ENCODE measurements at regions not wholly inside any gene's neighbourhood (a gene's known extent, or its start where the extent isn't known, plus 50 kb on each side); places are given as distances from the start of the nearest gene placed in this dataset.

DNA sequence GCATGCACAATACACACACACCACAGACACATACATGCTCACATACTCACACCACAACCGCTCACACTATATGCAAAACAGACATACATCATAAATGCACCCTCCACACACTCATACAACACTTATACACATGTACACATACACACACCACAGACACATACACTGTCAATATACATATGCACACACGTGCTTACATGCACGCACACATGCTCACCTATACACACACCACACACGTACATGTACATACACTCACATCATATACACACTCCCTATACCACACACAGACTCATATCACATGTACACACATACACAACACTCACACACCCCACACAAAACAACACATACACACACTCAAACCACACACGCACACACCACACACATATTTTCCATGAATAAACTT, 885.3 kb downstream of the TBC1D22A start:
- no peak for DNase-seq
- no peak overlapping the region for H2AFZ ChIP-seq (ENCODE audit: low read length)
- no peak overlapping the region for H3K9ac ChIP-seq (ENCODE audit: low read length)
- no peak overlapping the region for H3K27ac ChIP-seq (ENCODE audit: low read length)
- no peaks in the 10 kb centered on the region for H3K9me3 ChIP-seq (replicated peaks; ENCODE audit: insufficient read depth, low read length)
- H3K27me3 ChIP-seq (replicated peaks; ENCODE audit: insufficient read depth, low read length): no peaks in the 10 kb centered on the region
- H3K36me3 ChIP-seq (replicated peaks; ENCODE audit: insufficient read depth, low read length): no peaks in the 10 kb centered on the region
- no peaks in the 10 kb centered on the region for H3K4me1 ChIP-seq (ENCODE audit: low read length)
- no peaks in the 10 kb centered on the region for H3F3A ChIP-seq (ENCODE audit: insufficient read depth, low read length)
- no peak overlapping the region for H3K4me3 ChIP-seq (ENCODE audit: low read length)
- H4K20me1 ChIP-seq (ENCODE audit: insufficient read depth, low read length): no peaks in the 10 kb centered on the region
- H3K4me2 ChIP-seq (ENCODE audit: low read depth, low read length): no peak overlapping the region
- TF ChIP-seq EZH2 (optimal IDR thresholded peaks at IDR 0.05; ENCODE audit: low read depth, low read length) (no peak), EZH2phosphoT487 (IDR thresholded peaks at IDR 0.05; ENCODE audit: low read length) (no peak)
- TF ChIP-seq, protein P1, sequence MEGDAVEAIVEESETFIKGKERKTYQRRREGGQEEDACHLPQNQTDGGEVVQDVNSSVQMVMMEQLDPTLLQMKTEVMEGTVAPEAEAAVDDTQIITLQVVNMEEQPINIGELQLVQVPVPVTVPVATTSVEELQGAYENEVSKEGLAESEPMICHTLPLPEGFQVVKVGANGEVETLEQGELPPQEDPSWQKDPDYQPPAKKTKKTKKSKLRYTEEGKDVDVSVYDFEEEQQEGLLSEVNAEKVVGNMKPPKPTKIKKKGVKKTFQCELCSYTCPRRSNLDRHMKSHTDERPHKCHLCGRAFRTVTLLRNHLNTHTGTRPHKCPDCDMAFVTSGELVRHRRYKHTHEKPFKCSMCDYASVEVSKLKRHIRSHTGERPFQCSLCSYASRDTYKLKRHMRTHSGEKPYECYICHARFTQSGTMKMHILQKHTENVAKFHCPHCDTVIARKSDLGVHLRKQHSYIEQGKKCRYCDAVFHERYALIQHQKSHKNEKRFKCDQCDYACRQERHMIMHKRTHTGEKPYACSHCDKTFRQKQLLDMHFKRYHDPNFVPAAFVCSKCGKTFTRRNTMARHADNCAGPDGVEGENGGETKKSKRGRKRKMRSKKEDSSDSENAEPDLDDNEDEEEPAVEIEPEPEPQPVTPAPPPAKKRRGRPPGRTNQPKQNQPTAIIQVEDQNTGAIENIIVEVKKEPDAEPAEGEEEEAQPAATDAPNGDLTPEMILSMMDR (IDR thresholded peaks at IDR 0.05; ENCODE audit: low read length): no peak
- no peaks in the 10 kb centered on the region for H3K79me2 ChIP-seq (ENCODE audit: low read length)
- H3K9me2 ChIP-seq (replicated peaks; ENCODE audit: insufficient read depth, low read length): no peaks in the 10 kb centered on the region

DNA sequence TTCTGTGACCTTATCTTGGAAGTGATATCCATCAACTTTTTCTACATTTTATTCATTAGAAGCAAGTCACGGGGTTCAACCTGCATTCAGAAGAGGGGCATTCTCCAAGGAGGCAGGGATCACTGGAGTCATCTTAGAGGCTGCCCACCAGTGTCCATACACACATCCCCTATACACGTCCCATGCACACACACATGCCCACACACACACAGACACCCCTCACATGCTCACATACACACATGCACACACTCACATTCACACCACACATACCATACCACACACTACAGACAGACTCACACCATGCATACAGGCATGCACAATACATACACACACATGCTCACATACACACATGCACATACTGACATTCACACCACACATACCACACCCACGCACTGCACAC, 884.7 kb downstream of the TBC1D22A start:
- Histone ChIP-seq H4K20me1 (ENCODE audit: insufficient read depth, low read length) (no peaks in the 10 kb centered on the region), H3F3A (ENCODE audit: insufficient read depth, low read length) (no peaks in the 10 kb centered on the region), H3K4me3 (ENCODE audit: low read length) (no peak overlapping the region), H3K4me2 (ENCODE audit: low read depth, low read length) (no peak overlapping the region), H3K27me3 (replicated peaks; ENCODE audit: insufficient read depth, low read length) (no peaks in the 10 kb centered on the region), H3K36me3 (replicated peaks; ENCODE audit: insufficient read depth, low read length) (no peaks in the 10 kb centered on the region), H2AFZ (ENCODE audit: low read length) (no peak overlapping the region), H3K79me2 (ENCODE audit: low read length) (no peaks in the 10 kb centered on the region), H3K9me3 (replicated peaks; ENCODE audit: insufficient read depth, low read length) (no peaks in the 10 kb centered on the region), H3K4me1 (ENCODE audit: low read length) (no peaks in the 10 kb centered on the region), H3K27ac (ENCODE audit: low read length) (no peak overlapping the region), H3K9me2 (replicated peaks; ENCODE audit: insufficient read depth, low read length) (no peaks in the 10 kb centered on the region), H3K9ac (ENCODE audit: low read length) (no peak overlapping the region)
- TF ChIP-seq EZH2 (optimal IDR thresholded peaks at IDR 0.05; ENCODE audit: low read depth, low read length) (no peak), EZH2phosphoT487 (IDR thresholded peaks at IDR 0.05; ENCODE audit: low read length) (no peak)
- TF ChIP-seq, protein P1 (IDR thresholded peaks at IDR 0.05; ENCODE audit: low read length): no peak
- no peak for DNase-seq

DNA sequence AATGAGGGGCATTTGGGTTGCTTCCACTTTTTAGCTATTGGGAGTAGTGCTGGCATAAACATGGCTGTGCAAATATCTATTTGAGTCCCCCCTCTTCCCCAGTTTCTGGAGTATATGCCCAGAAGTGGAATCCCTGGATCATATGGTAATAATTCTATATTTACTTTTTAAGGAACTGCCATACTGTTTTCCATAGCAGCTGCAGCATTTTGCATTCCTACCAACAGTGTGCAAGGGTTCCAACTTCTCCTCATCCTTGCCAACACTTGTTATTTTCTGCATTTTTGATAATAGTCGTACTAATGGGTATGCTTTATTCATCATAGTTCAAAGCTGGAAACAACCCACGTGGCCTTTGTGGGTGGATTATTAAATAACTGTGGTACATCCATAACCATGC, 883.5 kb downstream of the TBC1D22A start:
- TF ChIP-seq EZH2 (optimal IDR thresholded peaks at IDR 0.05; ENCODE audit: low read depth, low read length) (no peak), EZH2phosphoT487 (IDR thresholded peaks at IDR 0.05; ENCODE audit: low read length) (no peak)
- TF ChIP-seq, protein P1 (IDR thresholded peaks at IDR 0.05; ENCODE audit: low read length): no peak
- no peaks in the 10 kb centered on the region for H4K20me1 ChIP-seq (ENCODE audit: insufficient read depth, low read length)
- H3K9me3 ChIP-seq (replicated peaks; ENCODE audit: insufficient read depth, low read length): no peaks in the 10 kb centered on the region
- no peak overlapping the region for H2AFZ ChIP-seq (ENCODE audit: low read length)
- H3K27me3 ChIP-seq (replicated peaks; ENCODE audit: insufficient read depth, low read length): no peaks in the 10 kb centered on the region
- no peaks in the 10 kb centered on the region for H3K79me2 ChIP-seq (ENCODE audit: low read length)
- no peaks in the 10 kb centered on the region for H3F3A ChIP-seq (ENCODE audit: insufficient read depth, low read length)
- H3K9me2 ChIP-seq (replicated peaks; ENCODE audit: insufficient read depth, low read length): no peaks in the 10 kb centered on the region
- H3K4me3 ChIP-seq (ENCODE audit: low read length): no peak overlapping the region
- H3K4me1 ChIP-seq (ENCODE audit: low read length): no peaks in the 10 kb centered on the region
- no peak overlapping the region for H3K9ac ChIP-seq (ENCODE audit: low read length)
- no peak for DNase-seq
- H3K36me3 ChIP-seq (replicated peaks; ENCODE audit: insufficient read depth, low read length): no peaks in the 10 kb centered on the region
- no peak overlapping the region for H3K27ac ChIP-seq (ENCODE audit: low read length)
- no peak overlapping the region for H3K4me2 ChIP-seq (ENCODE audit: low read depth, low read length)

All from MM.1S (cell line).